GM13976 (cell line): ENCODE measurements at regions not wholly inside any gene's neighbourhood (a gene's known extent, or its start where the extent isn't known, plus 50 kb on each side); places are given as distances from the start of the nearest gene placed in this dataset.

Source experiments
- DNase-seq: peaks from one replicate; pipeline ENCODE4 v3.0.0; 2012; ENCODE audit warnings: low spot score
- CTCF ChIP-seq: IDR thresholded peaks from 2 replicates; pipeline ENCODE4 v1.5.1; 2012; ENCODE audit warnings: borderline replicate concordance, mild to moderate bottlenecking; ENCODE audit not compliant: insufficient read depth; ENCODE audit errors: extremely low read depth, missing control alignments, control extremely low read depth
- in situ Hi-C: fragments of 300-500 bp; cut with MboI; formaldehyde crosslinking; loops from one replicate; pipeline ENCODE4 v1.12.0; 2022; ENCODE audit warnings: low sequenced_read_pairs, mixed read lengths, inconsistent platforms; ENCODE audit not compliant: unreplicated experiment

DNA sequence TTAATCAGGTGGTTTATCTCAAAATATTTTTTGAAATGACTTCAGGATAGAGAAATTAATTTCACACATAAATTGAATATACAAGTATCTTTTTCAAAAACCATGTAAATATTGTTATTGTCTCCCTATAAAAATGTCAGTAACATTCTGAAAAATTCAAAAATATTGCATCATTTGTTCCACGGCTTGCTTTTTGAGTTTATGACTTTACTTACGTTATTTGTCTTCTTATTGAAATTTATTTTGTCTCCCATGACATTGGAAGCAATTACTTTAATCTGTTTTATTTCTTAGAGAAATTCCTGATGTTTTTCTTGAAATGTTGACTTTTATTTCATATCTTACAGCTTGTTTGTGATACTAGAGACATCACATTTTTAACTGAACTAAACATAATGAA is 56.9 kb upstream of the P2RY1 start:
- TF ChIP-seq CTCF, result no peak
- in situ Hi-C loops, result no loop called here

DNA sequence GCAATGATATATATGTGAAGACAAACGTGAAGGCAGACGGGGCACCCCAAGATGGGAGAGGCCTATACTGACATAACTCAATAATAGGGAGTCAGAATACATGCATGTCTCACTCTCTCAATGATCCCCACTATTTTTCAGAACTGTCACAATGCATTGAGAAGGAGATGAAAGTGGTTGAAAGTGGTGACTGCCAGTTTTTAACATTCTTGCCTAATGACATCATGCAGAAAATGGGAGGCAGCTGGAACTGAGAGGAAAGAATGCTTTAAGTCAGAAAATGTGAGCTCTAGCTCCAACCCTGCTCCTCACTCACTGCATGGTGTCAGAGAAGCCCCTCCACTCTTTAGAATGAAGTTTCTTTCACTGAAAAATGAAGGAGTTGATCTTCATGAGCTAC is 55.3 kb upstream of the P2RY1 start:
- no peak for DNase-seq
- no peak for TF ChIP-seq CTCF
- in situ Hi-C loops, result no loop called here

More for the DNA sequence above, 56.9 kb upstream of the P2RY1 start:
- no peak for DNase-seq

DNA sequence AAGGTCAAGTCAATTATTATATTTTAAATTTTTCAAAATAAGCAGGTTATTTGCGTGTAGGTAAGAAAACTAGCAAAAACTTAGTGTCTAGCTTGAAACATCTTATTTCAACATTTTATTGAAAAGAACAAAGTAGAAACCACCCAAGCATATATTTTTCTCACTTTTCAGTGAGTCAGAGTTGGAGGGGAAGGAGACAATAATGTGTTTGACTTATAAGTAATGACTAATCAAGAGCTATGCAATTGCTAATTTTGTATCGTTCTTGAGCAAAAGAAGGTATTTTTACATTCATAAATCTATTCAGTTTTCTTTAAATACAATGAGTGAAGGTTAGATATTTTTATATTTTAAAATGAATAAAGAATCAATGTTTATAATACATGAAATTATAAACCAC is 54.4 kb upstream of the P2RY1 start:
- DNase-seq, result no peak
- no peak for TF ChIP-seq CTCF
- in situ Hi-C loops, result no loop called here

DNA sequence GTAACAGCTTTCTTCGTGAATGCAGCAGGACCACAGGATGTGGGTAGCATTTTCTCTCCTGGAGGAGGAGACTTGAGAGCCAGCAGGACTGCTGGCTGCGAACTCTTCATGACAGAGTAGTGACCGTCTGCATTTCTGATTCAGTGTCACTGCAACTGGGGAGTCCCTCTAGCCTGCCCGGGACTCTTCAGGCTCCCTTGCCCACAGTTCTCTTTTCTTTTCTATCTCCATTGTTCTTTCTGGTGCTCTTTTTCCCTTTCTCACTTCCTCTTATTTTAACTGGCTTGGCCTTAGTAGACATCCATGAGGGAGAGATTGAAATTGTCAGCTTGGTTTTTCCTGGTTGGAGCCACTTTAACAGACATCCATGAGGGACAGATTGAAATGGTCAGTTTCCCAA is 49.9 kb upstream of the P2RY1 start:
- DNase-seq, result peak; percentile 21
- TF ChIP-seq CTCF, result no peak
- in situ Hi-C loops, result no loop called here
